H1 (cell line): ENCODE measurements at regions not wholly inside any gene's neighbourhood (a gene's known extent, or its start where the extent isn't known, plus 50 kb on each side); places are given as distances from the start of the nearest gene placed in this dataset.
A peak's percentile ranks its signal among the peaks of the same experiment; 100 is the strongest.

Experiments used
- CTCF ChIA-PET: fragments of 300-600 bp; sonication (Branson Sonifier 250); formaldehyde crosslinking; loops from one replicate; lab custom pipeline; 2021; ENCODE audit not compliant: partially characterized antibody; lab: Charles Lee
- POLR2A ChIA-PET: fragments of 300-600 bp; sonication (Branson Sonifier 250); formaldehyde crosslinking; loops from one replicate; lab custom pipeline; 2021; ENCODE audit warnings: inconsistent platforms; ENCODE audit not compliant: partially characterized antibody; lab: Charles Lee
- DNase-seq, 2 experiments: peaks; one replicate each; pipeline versions ENCODE4 v3.0.0 to v3.0.0-alpha.2; 2010 to 2022; ENCODE audit warnings: low spot score in 2 of 2, low read depth in 1 of 2, mixed read lengths in 1 of 2
- FAIRE-seq: peaks from 2 replicates; lab custom pipeline; 2011; peaks lifted over from hg19 to GRCh38; lab: Jason Lieb, UNC
- H2AFZ ChIP-seq: 2 replicates; pipeline ENCODE4 v1.8.1; 2012; ENCODE audit warnings: low read length, inconsistent platforms
- H2AK5ac ChIP-seq: 2 replicates; pipeline ENCODE4 v1.6.1; 2013; ENCODE audit warnings: low read depth, low read length
- H2BK120ac ChIP-seq: replicated peaks from 2 replicates; pipeline ENCODE3; 2013; ENCODE audit warnings: low read depth, low read length, inconsistent platforms
- H2BK12ac ChIP-seq: 2 replicates; pipeline ENCODE4 v1.6.1; 2013; ENCODE audit warnings: low read depth, low read length
- H2BK15ac ChIP-seq: 2 replicates; pipeline ENCODE4 v1.6.1; 2013; ENCODE audit warnings: low read length
- H2BK20ac ChIP-seq: 2 replicates; pipeline ENCODE4 v1.6.1; 2013; ENCODE audit warnings: low read length
- H2BK5ac ChIP-seq: 2 replicates; pipeline ENCODE4 v1.6.1; 2013; ENCODE audit warnings: low read depth, low read length
- H3K14ac ChIP-seq: 2 replicates; pipeline ENCODE4 v1.6.1; 2013; ENCODE audit warnings: inconsistent platforms; ENCODE audit not compliant: insufficient read length
- H3K18ac ChIP-seq: 2 replicates; pipeline ENCODE4 v1.6.1; 2013; ENCODE audit warnings: low read length; ENCODE audit errors: extremely low read depth
- H3K23ac ChIP-seq: 2 replicates; pipeline ENCODE4 v1.6.1; 2013; ENCODE audit warnings: inconsistent platforms; ENCODE audit not compliant: insufficient read length
- H3K23me2 ChIP-seq: 2 replicates; pipeline ENCODE4 v1.6.1; 2013; ENCODE audit warnings: low read depth, low read length
- H3K27ac ChIP-seq: 2 replicates; pipeline ENCODE4 v1.6.1; 2011; ENCODE audit warnings: low read depth, low read length, inconsistent platforms
- H3K27me3 ChIP-seq, 4 experiments: replicated peaks in 1 of 4; 1 replicate in 1 of 4; 2 replicates in 3 of 4; pipeline versions ENCODE4 v1.6.1 to v1.8.1; 2011 to 2013; ENCODE audit warnings: low read length in 3 of 4, mild to moderate bottlenecking in 3 of 4, inconsistent platforms in 2 of 4, mixed read lengths in 2 of 4, moderate library complexity in 1 of 4; ENCODE audit not compliant: control insufficient read depth in 3 of 4, insufficient read depth in 3 of 4; ENCODE audit errors: extremely low read depth in 1 of 4
- H3K36me3 ChIP-seq, 4 experiments: 2 replicates each; pipeline versions ENCODE4 v1.6.1 to v1.8.1; 2011 to 2013; ENCODE audit warnings: mild to moderate bottlenecking in 4 of 4, low read length in 3 of 4, moderate library complexity in 2 of 4, control low read depth in 1 of 4, inconsistent platforms in 1 of 4; ENCODE audit not compliant: insufficient read depth in 4 of 4, control insufficient read depth in 2 of 4
- H3K4ac ChIP-seq: replicated peaks from 2 replicates; pipeline ENCODE3; 2013; ENCODE audit warnings: low read length, low read depth, mixed read lengths, inconsistent platforms; ENCODE audit not compliant: insufficient read length
- H3K4me1 ChIP-seq, 4 experiments: replicated peaks in 1 of 4; 1 replicate in 1 of 4; 2 replicates in 3 of 4; pipeline versions ENCODE4 v1.6.1 to v1.8.1; 2011 to 2013; ENCODE audit warnings: low read length in 3 of 4, inconsistent platforms in 2 of 4, mixed read lengths in 1 of 4; ENCODE audit not compliant: insufficient read depth in 4 of 4, control insufficient read depth in 3 of 4
- H3K4me2 ChIP-seq, 2 experiments: 2 replicates each; pipeline versions ENCODE4 v1.6.1 to v1.8.1; 2011 to 2013; ENCODE audit warnings: low read depth in 2 of 2, low read length in 2 of 2, control low read depth in 1 of 2, inconsistent platforms in 1 of 2, mild to moderate bottlenecking in 1 of 2; ENCODE audit not compliant: insufficient read depth in 1 of 2
- H3K4me3 ChIP-seq, 4 experiments: fragments of 200-600, 300-600 bp in 1 of 4; sonication (generic), shearing (Covaris generic), sonication (Bioruptor Twin) in 1 of 4; 2 replicates each; pipeline versions ENCODE4 v1.5.1 to v1.8.1; 2011 to 2016; ENCODE audit warnings: low read length in 4 of 4, low read depth in 3 of 4, control low read depth in 2 of 4, inconsistent platforms in 2 of 4, mild to moderate bottlenecking in 2 of 4, mixed read lengths in 1 of 4, moderate library complexity in 1 of 4; ENCODE audit not compliant: insufficient read depth in 2 of 4; ENCODE audit errors: extremely low read depth in 1 of 4
- H3K56ac ChIP-seq: replicated peaks from 2 replicates; pipeline ENCODE3; 2013; ENCODE audit warnings: low read depth, mild to moderate bottlenecking, mixed read lengths, low read length, inconsistent platforms; ENCODE audit not compliant: insufficient read length
- H3K79me1 ChIP-seq: 2 replicates; pipeline ENCODE4 v1.6.1; 2013; ENCODE audit warnings: low read depth, low read length, control low read depth
- H3K79me2 ChIP-seq, 2 experiments: 2 replicates each; pipeline versions ENCODE4 v1.6.1 to v1.8.1; 2012 to 2013; ENCODE audit warnings: low read length in 2 of 2, mild to moderate bottlenecking in 2 of 2, inconsistent platforms in 1 of 2; ENCODE audit not compliant: insufficient read depth in 2 of 2, control insufficient read depth in 1 of 2
- H3K9ac ChIP-seq, 4 experiments: replicated peaks in 1 of 4; 1 replicate in 1 of 4; 2 replicates in 3 of 4; pipeline versions ENCODE4 v1.6.1 to v1.8.1; 2011 to 2013; ENCODE audit warnings: low read depth in 3 of 4, low read length in 3 of 4, control low read depth in 2 of 4, mild to moderate bottlenecking in 2 of 4, moderate library complexity in 2 of 4, inconsistent platforms in 1 of 4; ENCODE audit errors: extremely low read depth in 1 of 4
- H3K9me3 ChIP-seq, 2 experiments: 2 replicates each; pipeline versions ENCODE4 v1.6.1 to v1.8.1; 2012 to 2013; ENCODE audit warnings: mild to moderate bottlenecking in 2 of 2, moderate library complexity in 2 of 2, control low read depth in 1 of 2, inconsistent platforms in 1 of 2, low read depth in 1 of 2, low read length in 1 of 2, mixed read lengths in 1 of 2; ENCODE audit not compliant: insufficient read depth in 2 of 2
- H4K20me1 ChIP-seq, 2 experiments: replicated peaks in 1 of 2; 2 replicates each; pipeline versions ENCODE3 to v1.8.1; 2011 to 2013; ENCODE audit warnings: inconsistent platforms in 2 of 2, low read length in 2 of 2, mild to moderate bottlenecking in 1 of 2; ENCODE audit not compliant: insufficient read depth in 2 of 2, control insufficient read depth in 1 of 2
- H4K5ac ChIP-seq: 2 replicates; pipeline ENCODE4 v1.6.1; 2013; ENCODE audit warnings: low read length, low read depth, mixed read lengths, inconsistent platforms; ENCODE audit not compliant: insufficient read length
- H4K8ac ChIP-seq: 2 replicates; pipeline ENCODE4 v1.8.0; 2013; ENCODE audit warnings: mild to moderate bottlenecking, moderate library complexity, low read length, inconsistent platforms; ENCODE audit not compliant: insufficient read depth; ENCODE audit errors: extremely low read depth
- H4K91ac ChIP-seq: replicated peaks from 2 replicates; pipeline ENCODE3; 2013; ENCODE audit warnings: low read length, mixed read lengths, inconsistent platforms; ENCODE audit not compliant: insufficient read length
- FOSL1 ChIP-seq: IDR thresholded peaks from 2 replicates; pipeline ENCODE4 v1.6.1; 2011; ENCODE audit warnings: mild to moderate bottlenecking, low read depth, low read length, moderate library complexity; ENCODE audit not compliant: insufficient read depth
- RXRA ChIP-seq: IDR thresholded peaks from 2 replicates; pipeline ENCODE4 v1.6.1; 2011; ENCODE audit warnings: low read depth, mild to moderate bottlenecking, low read length, moderate library complexity; ENCODE audit not compliant: insufficient read depth
- ZNF274 ChIP-seq: IDR thresholded peaks from 2 replicates; pipeline ENCODE4 v1.7.0; 2012; ENCODE audit warnings: low read length, borderline replicate concordance; ENCODE audit errors: extremely low read depth
- WGBS, 2 experiments: shearing (Covaris generic) in 1 of 2; methylation state at CpG; one replicate each; pipeline versions ENCODE4 v1.1.6 to v1.1.7; 2013 to 2015; ENCODE audit warnings: low lambda C conversion rate in 2 of 2, mixed read lengths in 2 of 2, inconsistent platforms in 1 of 2, low coverage in 1 of 2, missing lambda C conversion rate in 1 of 2; ENCODE audit not compliant: insufficient replicate concordance in 2 of 2, insufficient coverage in 1 of 2, insufficient read length in 1 of 2; ENCODE audit errors: extremely low coverage in 1 of 2, missing lambda C conversion rate in 1 of 2; 5-methylcytosine and 5-hydroxymethylcytosine counted together

DNA sequence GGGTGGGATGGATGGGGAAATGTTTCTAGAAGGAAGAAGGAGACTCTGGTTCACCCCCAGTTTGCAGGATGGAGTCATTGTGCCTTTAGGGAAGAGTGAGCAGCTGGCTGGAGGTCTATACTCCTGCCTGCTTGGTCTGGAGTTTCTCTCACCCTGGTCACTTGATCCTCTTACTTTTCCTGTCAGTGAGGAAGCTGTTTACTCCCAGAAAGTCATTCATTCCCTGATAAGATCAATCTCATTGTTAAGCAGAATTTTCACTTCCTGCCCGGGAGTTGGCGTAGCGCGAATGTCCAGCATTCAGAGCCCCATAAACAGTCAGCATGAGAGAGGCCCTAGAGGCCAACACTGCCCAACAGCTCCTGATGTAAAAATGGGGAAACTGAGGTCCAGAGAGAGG, 70.4 kb upstream of the SIRPA start:
- Histone ChIP-seq H4K8ac (no peak overlapping the region), H3K79me1 (no peaks in the 10 kb centered on the region), H3K18ac (no peak overlapping the region), H2AK5ac (no peak overlapping the region), H3K14ac (no peak overlapping the region), H4K5ac (no peak overlapping the region)
- 70% methylated on average over 4 of the region's 4 CpGs; no CpG with 5 or more reads in 1 of the 2 experiments for WGBS, 2 experiments
- DNase-seq = no peak
- no peak for TF ChIP-seq ZNF274
- TF ChIP-seq FOSL1 = no peak
- TF ChIP-seq RXRA = no peak
- TF ChIP-seq, all 59 proteins: peak for 0
- Histone ChIP-seq H2BK15ac (peak overlapping the region; percentile 75; the same call in 1 of the 2 replicates), H3K36me3 (no peaks in the 10 kb centered on the region), H3K9me3 (no peaks in the 10 kb centered on the region), H3K27ac (no peak overlapping the region), H2AFZ (no peak overlapping the region), H2BK20ac (no peak overlapping the region), H4K20me1 (no peaks in the 10 kb centered on the region), H3K27me3 (no peaks in the 10 kb centered on the region; a peak in 1 of 7 replicates), H3K4ac (no peak overlapping the region), H3K79me2 (no peaks in the 10 kb centered on the region), H3K4me3 (no peak overlapping the region), H3K23me2 (no peaks in the 10 kb centered on the region; the same call in 1 of the 2 replicates), H3K23ac (no peak overlapping the region), H3K9ac (no peak overlapping the region), H3K4me1 (peaks cover 0 to 4% (median 2%) of the 10 kb centered on the region in 4 experiments; a peak in 4 of 7 replicates), H3K4me2 (no peak overlapping the region), H3K56ac (no peak overlapping the region), H2BK120ac (no peak overlapping the region), H2BK12ac (no peak overlapping the region), H4K91ac (no peak overlapping the region), H2BK5ac (no peak overlapping the region)
- no peak for FAIRE-seq
- ChIA-PET POLR2A (no interaction called here), CTCF (interaction anchor here (1.3 to 4.0 kb wide), 2 partner anchors 12 to 22 kb away, joined by 4 to 21 read pairs; no protein-coding TSS in a partner anchor)
